Upper lobe of right lung (tissue), 1 donor: ENCODE measurements at regions not wholly inside any gene's neighbourhood (a gene's known extent, or its start where the extent isn't known, plus 50 kb on each side); places are given as distances from the start of the nearest gene placed in this dataset.

Experiments
- ATAC-seq: fragments of 200-7000 bp; cut with Tn5 transposase; one replicate; pipeline ENCODE4 v1.9.1; 2020; ENCODE audit warnings: mild to moderate bottlenecking, moderate library complexity
- DNase-seq: peaks from one replicate; pipeline ENCODE4 v3.0.0-alpha.2; 2020
- H3K27ac ChIP-seq: fragments of 200-600 bp; one replicate; pipeline ENCODE4 v1.8.0; 2022
- H3K27me3 ChIP-seq: fragments of 200-600 bp; one replicate; pipeline ENCODE4 v1.8.0; 2022; ENCODE audit warnings: mild to moderate bottlenecking
- H3K36me3 ChIP-seq: fragments of 200-600 bp; one replicate; pipeline ENCODE4 v1.8.0; 2022
- H3K4me1 ChIP-seq: fragments of 200-600 bp; one replicate; pipeline ENCODE4 v1.8.0; 2022
- H3K4me3 ChIP-seq: fragments of 200-600 bp; one replicate; pipeline ENCODE4 v1.8.0; 2022; ENCODE audit warnings: mild to moderate bottlenecking
- H3K9me3 ChIP-seq: fragments of 200-600 bp; one replicate; pipeline ENCODE4 v1.8.0; 2022
- intact Hi-C: fragments of 100-400 bp; cut with DNase I; formaldehyde crosslinking; loops from one replicate; pipeline ENCODE4 v1.11.0; 2022
- TF ChIP-seq, protein P1 (sequence below): fragments of 200-600 bp; IDR thresholded peaks from one replicate; pipeline ENCODE4 v1.8.0; 2022; ENCODE audit warnings: antibody characterized with exemption
- donor health status: DM: no; HTN: yes; CAD: no; lungs with severe emphysema.

GRCh38 chr18:37962316-37962966 is 396.8 kb upstream of the CELF4 start:
- Histone ChIP-seq H3K4me3 (no peak overlapping the region), H3K4me1 (no peaks in the 10 kb centered on the region), H3K27ac (no peak overlapping the region), H3K9me3 (no peaks in the 10 kb centered on the region), H3K36me3 (no peaks in the 10 kb centered on the region), H3K27me3 (no peaks in the 10 kb centered on the region)
- ATAC-seq (no peak), DNase-seq (no peak)
- intact Hi-C loops = no loop called here
- TF ChIP-seq, protein P1, sequence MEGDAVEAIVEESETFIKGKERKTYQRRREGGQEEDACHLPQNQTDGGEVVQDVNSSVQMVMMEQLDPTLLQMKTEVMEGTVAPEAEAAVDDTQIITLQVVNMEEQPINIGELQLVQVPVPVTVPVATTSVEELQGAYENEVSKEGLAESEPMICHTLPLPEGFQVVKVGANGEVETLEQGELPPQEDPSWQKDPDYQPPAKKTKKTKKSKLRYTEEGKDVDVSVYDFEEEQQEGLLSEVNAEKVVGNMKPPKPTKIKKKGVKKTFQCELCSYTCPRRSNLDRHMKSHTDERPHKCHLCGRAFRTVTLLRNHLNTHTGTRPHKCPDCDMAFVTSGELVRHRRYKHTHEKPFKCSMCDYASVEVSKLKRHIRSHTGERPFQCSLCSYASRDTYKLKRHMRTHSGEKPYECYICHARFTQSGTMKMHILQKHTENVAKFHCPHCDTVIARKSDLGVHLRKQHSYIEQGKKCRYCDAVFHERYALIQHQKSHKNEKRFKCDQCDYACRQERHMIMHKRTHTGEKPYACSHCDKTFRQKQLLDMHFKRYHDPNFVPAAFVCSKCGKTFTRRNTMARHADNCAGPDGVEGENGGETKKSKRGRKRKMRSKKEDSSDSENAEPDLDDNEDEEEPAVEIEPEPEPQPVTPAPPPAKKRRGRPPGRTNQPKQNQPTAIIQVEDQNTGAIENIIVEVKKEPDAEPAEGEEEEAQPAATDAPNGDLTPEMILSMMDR = no peak

GRCh38 chr18:37958499-37958898 is 392.9 kb upstream of the CELF4 start:
- ATAC-seq = no peak
- intact Hi-C loops = no loop called here
- TF ChIP-seq, protein P1 = no peak
- H3K9me3 ChIP-seq = no peaks in the 10 kb centered on the region
- no peaks in the 10 kb centered on the region for H3K4me1 ChIP-seq
- H3K36me3 ChIP-seq = no peaks in the 10 kb centered on the region
- no peak for DNase-seq
- H3K27ac ChIP-seq = no peak overlapping the region
- no peaks in the 10 kb centered on the region for H3K27me3 ChIP-seq
- no peak overlapping the region for H3K4me3 ChIP-seq

DNA sequence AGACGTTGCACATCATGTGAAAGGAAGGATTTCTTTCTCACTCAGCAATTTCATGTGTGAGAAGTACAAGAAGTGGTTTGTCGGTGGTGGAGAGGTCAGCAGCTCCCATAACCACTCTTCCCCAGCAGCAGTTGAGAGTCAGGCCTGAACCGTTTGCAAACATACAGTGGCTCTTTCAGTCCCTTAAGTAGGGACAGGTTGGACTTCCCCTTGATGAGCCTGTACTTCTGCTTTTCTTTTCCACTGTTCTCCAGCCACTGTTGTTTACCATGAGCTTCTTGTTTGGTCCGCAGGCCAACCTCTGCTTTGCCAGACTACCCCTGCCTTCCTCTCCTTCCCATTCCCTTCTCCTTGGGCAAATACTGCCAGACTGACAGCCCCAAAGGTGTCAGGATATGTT is 391.3 kb upstream of the CELF4 start:
- Histone ChIP-seq H3K36me3 (no peaks in the 10 kb centered on the region), H3K9me3 (no peaks in the 10 kb centered on the region), H3K4me3 (no peak overlapping the region), H3K27ac (no peak overlapping the region), H3K4me1 (no peaks in the 10 kb centered on the region), H3K27me3 (no peaks in the 10 kb centered on the region)
- DNase-seq = no peak
- TF ChIP-seq, protein P1 = no peak
- no peak for ATAC-seq
- intact Hi-C loops = no loop called here

DNA sequence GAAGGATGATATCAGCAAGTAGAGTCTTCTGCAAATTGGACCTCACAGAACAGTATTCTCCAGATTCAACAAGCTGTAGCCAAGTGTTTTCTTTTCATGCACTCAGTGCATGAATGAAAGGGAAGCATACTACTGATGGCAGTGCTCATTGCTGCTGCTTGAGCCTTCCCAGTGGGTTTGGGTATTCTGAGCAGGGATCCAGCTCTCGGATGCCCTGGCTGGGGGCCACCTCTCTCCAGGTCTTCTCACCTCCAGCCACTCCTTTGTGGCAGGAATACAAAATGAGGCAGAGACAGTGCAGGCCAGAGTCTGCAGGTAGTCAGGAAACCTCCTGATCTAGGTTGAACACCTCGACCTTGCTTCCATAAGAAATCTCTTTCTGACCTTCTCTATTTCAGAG is 390.4 kb upstream of the CELF4 start:
- no peak for DNase-seq
- Histone ChIP-seq H3K27ac (no peak overlapping the region), H3K27me3 (no peaks in the 10 kb centered on the region), H3K36me3 (no peaks in the 10 kb centered on the region), H3K4me1 (no peaks in the 10 kb centered on the region), H3K4me3 (no peak overlapping the region), H3K9me3 (no peaks in the 10 kb centered on the region)
- ATAC-seq = no peak
- intact Hi-C loops = no loop called here
- TF ChIP-seq, protein P1 = no peak

DNA sequence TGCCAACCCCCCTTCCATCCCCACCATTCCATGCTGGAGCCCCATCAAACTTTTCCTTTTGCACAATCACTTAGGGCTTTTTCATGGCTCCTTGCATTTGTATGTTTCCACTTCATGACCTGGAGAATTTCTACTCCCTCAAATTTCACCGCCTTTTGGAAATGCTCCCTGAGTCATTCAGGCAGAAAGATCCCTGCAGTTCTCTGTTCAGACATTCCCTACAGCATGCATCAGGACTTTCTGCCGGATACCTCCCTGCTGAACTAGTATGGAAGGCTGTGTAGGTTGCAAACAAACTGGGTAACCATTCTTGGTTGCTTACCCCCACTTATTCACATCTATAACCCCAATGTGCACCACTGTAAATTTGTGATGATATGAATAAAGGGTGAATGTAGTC is 389.6 kb upstream of the CELF4 start:
- intact Hi-C loops = no loop called here

More for the DNA sequence above, 389.6 kb upstream of the CELF4 start:
- ATAC-seq (no peak), DNase-seq (no peak)
- Histone ChIP-seq H3K9me3 (no peaks in the 10 kb centered on the region), H3K4me1 (no peaks in the 10 kb centered on the region), H3K4me3 (no peak overlapping the region), H3K27ac (no peak overlapping the region), H3K36me3 (no peaks in the 10 kb centered on the region), H3K27me3 (no peaks in the 10 kb centered on the region)
- TF ChIP-seq, protein P1 = no peak
